ENCODE measurements at regions not wholly inside any gene's neighbourhood (a gene's known extent, or its start where the extent isn't known, plus 50 kb on each side); places are given as distances from the start of the nearest gene placed in this dataset.
"Not testable (repeated sequence)": the region's sequence is repeated elsewhere in the genome, so short reads cannot be mapped to it uniquely, and the experiment has no call there.

GRCh38 chr18:54662986-54663385 lies 71.9 kb downstream of the DYNAP start:
- DNase-seq (ENCODE audit: low spot score): no peak

DNA sequence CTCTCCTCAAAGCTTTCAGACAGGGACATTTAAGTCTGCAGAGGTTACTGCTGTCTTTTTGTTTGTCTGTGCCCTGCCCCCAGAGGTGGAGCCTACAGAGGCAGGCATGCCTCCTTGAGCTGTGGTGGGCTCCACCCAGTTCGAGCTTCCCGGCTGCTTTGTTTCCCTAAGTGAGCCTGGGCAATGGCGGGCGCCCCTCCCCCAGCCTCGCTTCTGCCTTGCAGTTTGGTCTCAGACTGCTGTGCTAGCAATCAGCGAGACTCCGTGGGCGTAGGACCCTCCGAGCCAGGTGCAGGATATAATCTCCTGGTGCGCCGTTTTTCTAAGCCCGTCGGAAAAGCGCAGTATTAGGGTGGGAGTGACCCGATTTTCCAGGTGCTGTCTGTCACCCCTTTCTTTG lies 78.7 kb downstream of the DYNAP start:
- DNase-seq (ENCODE audit: low spot score): not testable (repeated sequence)

DNA sequence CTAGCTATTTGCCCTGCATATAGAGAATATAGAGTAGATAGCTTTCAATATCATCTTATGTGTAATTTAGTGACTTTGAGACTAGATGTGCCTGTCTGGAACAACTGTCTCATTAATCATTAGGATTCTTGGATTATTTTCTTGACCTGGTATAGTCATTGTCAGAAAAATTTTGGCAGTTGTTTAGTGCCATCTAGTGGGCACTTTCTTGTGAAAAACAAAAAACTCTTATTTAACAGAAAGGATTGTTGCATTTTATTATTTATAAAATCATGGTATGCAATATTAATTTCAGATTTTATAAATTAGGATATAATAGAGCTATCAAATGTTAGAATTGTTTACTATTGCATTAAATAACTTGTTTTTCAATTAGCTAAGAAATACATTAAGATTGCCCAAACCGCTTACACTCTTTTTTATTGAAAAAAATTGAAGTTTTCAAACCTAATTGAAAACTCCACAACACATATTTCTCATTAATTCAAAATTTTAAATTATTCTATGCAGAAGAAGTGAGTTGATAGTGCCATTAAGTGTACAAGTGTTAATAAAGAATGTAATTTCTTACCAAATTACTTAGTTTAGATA lies 80.3 kb downstream of the DYNAP start:
- no peak for DNase-seq (ENCODE audit: low spot score)

DNA sequence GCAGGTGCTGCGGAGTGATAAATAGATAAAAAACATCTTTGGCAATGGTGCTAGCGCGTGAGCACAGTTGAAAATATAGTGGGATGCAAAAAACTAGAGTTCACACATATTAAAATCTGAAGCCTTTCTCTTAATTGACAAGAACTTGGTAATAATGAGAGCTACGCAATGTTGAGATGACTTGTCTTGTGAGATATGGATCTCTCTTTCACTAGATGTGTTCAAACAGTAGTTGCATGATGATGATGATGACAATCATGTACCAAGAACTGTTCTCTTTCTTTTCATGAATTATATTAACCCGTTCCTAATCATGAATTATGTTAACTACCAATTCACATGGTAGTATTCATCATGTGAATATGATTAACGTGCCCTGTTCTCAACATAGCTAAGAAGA lies 81.1 kb downstream of the DYNAP start:
- no peak for DNase-seq (ENCODE audit: low spot score)

DNA sequence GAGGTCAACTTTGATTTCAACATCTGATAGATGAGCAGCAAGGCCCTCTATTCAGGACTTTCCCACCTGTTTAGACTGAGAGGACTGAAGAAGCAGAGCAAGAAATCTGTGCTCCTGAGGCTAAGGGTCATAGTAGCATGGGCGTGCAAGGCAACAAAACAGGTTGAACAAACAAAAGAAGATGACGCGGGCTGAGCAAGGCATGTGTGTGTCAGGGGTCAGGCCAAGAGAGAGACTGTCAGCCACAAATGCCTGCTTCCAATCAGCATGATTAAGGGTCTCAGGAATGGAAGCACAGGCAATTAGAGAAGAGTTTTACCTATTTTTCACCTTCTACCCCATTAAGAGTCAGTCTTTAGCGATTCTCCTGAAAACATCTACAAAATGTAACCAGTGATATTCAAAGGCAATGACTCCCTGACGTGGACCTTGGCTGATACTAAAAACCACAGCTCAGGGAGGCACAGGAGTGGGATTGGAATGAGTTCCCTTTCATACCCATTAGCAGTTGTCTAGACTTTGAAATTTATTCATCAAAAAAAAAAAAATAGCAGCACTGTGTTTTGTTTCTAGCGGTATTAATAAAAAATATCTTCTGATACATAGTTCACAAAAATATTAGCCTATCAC lies 81.9 kb downstream of the DYNAP start:
- DNase-seq (ENCODE audit: low spot score): no peak

GRCh38 chr18:54673936-54674335 lies 82.9 kb downstream of the DYNAP start:
- DNase-seq (ENCODE audit: low spot score): no peak

DNA sequence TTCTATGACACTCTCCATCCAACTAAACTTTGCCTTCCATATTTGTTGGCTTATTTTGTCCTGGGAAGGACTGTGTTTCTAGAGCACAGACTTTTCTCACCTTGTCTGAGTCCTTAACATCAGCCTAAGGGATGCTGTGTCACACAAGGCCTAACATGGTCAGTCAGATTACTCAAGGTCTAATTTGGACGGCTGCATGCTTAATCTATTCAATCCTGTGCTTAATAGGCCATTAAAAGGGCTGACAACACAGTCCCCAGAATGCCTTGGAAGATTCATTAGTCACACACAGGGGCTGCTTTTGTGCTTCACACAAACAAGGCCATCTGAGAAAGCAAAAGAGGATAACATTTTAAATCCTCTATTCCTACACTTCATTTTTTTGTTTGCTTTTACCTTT lies 84.0 kb downstream of the DYNAP start:
- DNase-seq (ENCODE audit: low spot score): no peak

GRCh38 chr18:54679318-54680149 lies 88.5 kb downstream of the DYNAP start:
- DNase-seq (ENCODE audit: low spot score): no peak

- peak; percentile 53 for DNase-seq (ENCODE audit: low spot score)
Observed at GRCh38 chr18:54684784-54685183, 93.7 kb downstream of the DYNAP start.

- no peak for DNase-seq (ENCODE audit: low spot score)
Observed at GRCh38 chr18:54689319-54689718, 98.3 kb downstream of the DYNAP start.

GRCh38 chr18:54690198-54690597 lies 99.2 kb downstream of the DYNAP start:
- DNase-seq (ENCODE audit: low spot score): no peak

- no peak for DNase-seq (ENCODE audit: low spot score)
Observed at GRCh38 chr18:54692463-54692862, 101.4 kb downstream of the DYNAP start.

GRCh38 chr18:54696616-54697293 lies 105.7 kb downstream of the DYNAP start:
- DNase-seq (ENCODE audit: low spot score): no peak

DNA sequence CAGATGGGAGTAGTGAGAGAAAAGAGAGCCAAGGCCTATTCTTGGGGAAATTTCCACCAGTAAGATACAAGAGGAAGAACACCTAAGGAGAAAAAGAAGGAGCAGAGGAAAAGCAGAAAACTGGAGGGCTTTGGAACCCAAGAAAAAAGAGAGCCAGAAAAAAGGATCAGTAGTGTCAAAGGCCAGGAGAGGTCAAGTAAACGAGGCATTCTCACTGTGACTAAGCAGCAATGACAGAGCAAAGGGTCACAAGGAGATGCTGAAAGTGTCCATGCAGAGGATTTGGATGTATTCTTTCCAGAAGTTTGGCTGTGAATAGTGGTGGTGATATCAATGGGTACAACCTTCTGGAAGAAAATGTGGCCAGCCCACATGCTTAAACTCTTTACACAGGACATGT lies 109.5 kb downstream of the DYNAP start:
- DNase-seq (ENCODE audit: low spot score): no peak

DNA sequence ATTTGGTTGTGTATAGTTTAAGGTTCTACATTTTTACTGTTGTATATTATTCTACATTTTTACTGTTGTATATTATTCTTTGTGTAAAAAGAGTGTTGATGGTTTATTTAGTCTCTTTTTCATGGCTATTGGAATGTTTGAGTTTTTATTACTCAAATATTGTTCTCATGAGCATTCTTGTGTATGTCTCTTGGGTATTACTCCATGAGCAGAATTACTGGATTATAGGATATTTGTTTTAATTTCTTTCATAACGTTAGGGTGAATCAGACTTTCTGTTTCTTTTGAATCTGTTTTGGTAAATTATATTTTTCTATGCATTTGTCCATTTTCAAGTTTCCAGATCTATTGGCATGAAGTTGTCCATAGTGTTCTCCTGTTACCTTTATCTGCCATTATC lies 111.6 kb downstream of the DYNAP start:
- DNase-seq (ENCODE audit: low spot score): no peak

DNA sequence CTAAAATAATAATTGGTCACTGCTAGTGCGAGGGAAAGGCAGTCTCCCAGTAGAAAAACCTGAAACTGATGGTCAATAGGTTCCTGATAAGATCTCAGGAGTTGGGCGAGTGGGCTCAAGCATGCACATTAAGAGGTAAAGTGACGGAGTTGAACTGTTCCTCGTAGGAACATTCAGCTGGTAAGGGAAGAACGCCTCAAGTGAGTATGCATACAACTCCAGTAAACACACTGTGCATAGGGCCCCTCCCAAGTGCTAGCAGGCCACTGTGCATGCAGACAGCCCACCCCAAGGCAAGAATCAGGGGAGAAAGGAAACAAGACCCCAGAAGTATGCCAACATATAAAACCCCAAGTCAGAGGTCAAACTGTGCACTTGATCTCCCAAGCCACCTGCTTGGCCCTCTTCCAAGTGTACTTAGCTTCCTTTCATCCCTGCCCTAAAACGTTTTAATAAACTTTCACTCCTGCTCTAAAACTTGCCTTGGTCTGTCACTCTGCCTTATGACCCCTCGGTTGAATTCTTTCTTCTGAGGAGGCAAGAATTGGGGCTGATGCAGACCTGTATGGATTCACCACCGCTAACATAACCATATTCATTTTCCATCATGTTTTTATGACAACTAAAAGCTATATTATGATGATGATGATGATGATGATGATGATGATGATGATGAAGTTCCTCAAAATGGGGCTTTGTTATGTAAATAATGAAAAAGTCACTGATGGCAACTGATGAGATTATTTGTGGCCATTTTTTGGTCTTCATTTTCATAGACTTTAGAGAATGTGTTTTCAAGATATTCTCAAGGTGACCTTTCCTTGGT lies 118.0 kb upstream of the RAB27B start:
- DNase-seq (ENCODE audit: low spot score): no peak

GRCh38 chr18:54710900-54711281 lies 117.4 kb upstream of the RAB27B start:
- no peak for DNase-seq (ENCODE audit: low spot score)

DNA sequence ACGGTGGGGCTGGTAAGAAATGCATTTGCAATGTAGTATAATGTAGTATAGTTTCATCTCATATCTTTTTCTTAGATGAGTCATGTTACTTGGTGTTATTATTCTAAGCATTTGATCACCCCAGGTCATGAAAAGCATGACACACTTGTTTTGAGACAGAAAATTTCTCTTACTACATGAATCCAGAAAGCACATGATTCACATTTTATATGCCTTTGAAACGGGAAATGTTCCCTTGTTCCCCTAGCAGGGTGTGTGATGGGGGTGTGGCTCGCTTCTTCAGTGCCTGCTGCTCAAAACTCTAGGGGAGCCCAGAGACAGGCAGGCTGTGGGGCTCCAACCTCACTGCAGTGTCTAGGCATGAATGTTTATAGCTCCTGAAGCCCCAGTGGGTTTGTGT lies 116.0 kb upstream of the RAB27B start:
- DNase-seq (ENCODE audit: low spot score): no peak

DNA sequence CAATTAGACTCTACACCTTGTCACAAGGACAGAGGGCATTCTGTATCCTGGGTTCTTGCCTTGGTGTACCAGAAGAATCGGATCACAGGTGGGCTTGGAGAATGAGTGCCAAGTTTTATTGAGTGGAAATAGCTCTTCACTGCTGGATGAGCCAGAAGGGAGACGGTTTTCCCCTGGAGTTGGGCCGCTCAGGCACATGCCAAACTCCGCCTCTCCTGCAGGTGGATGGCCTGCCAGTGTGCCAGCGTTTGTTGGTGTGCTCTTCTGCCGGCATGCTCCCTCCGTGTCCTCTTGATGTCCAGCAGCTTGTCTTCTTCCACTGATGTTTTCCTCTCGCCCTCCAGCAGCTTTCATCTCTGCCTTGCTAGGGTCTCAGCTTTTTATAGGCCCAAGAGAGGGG lies 115.5 kb upstream of the RAB27B start:
- DNase-seq (ENCODE audit: low spot score): no peak

DNA sequence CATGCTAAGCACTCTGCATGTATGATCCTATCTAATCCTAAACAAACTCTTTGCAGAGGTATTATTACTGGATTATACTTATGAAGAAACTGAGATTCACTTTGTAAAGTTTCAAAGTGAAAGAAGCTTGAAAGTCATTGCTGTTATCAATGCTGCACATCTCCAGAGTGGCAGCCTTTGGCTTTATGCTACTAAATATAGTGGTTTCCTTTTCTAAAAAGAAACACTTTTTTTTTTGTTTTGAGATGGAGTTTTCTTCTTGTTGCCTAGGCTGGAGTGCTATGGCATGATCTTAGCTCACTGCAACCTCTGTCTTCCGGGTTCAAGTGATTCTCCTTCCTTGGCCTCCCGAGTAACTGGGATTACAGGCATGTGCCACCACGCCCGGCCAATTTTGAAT lies 114.9 kb upstream of the RAB27B start:
- no peak for DNase-seq (ENCODE audit: low spot score)

DNA sequence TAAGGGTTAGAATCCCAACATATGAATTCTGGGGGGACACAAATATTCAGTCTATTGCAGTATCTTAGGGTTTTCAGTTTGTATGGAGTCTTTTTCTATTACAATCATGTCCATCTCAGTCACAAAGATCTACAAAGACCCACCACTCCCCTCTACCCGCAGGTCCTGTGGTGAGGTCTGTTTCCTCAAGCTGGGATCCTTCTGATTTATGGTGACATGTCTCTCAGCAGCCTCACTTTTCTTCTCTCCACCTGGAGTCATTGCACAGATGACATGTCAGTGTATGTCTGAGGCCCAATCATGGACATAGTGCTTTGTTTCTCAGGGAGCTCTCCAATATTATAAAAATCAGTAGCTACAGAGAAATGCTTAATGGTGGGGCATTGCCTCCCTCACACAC lies 113.4 kb upstream of the RAB27B start:
- DNase-seq (ENCODE audit: low spot score): no peak

DNA sequence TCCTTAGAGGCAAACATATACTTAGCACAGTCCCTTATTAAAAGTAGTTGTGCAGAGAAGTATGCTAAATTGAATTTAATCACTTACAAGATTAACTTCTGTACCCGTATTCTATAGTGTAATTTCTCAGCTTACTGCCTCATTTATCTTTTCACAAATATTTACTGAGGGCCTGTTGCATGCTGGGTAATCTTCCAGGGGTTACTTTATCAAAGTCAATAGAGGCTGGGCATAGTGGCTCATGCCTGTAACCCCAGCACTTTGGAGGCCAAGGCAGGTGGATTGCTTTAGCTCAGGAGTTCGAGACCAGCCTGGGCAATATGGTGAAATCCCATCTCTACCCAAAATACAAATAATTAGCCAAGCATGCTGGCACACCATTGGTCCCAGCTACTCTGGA lies 111.7 kb upstream of the RAB27B start:
- DNase-seq (ENCODE audit: low spot score): no peak
